Heart right ventricle (tissue), 16 donors: ENCODE measurements at regions not wholly inside any gene's neighbourhood (a gene's known extent, or its start where the extent isn't known, plus 50 kb on each side); places are given as distances from the start of the nearest gene placed in this dataset.

ENCODE experiments used
- ATAC-seq, 8 donors: fragments of 200-7000 bp; cut with Tn5 transposase; one replicate each; pipeline ENCODE4 v1.9.1; 2020; ENCODE audit warnings: mild to moderate bottlenecking in 8 of 8, moderate library complexity in 8 of 8, moderate number of reproducible peaks in 1 of 8
- DNase-seq, 2 donors: peaks; one replicate each; pipeline ENCODE4 v3.0.0-alpha.2; 2020
- H3K27ac ChIP-seq, 10 donors: fragments of 200-600 bp; sonication (generic) in 2 of 10; one replicate each; pipeline versions ENCODE4 v1.5.0 to v1.8.0; 2020 to 2022; ENCODE audit warnings: mild to moderate bottlenecking in 3 of 10
- H3K27me3 ChIP-seq, 7 donors: fragments of 200-600 bp; one replicate each; pipeline ENCODE4 v1.8.0; 2021 to 2022; ENCODE audit warnings: mild to moderate bottlenecking in 2 of 7
- H3K36me3 ChIP-seq, 9 donors: fragments of 200-600 bp; sonication (generic) in 1 of 9; one replicate each; pipeline versions ENCODE4 v1.5.0 to v1.8.0; 2020 to 2022; ENCODE audit warnings: mild to moderate bottlenecking in 2 of 9
- H3K4me1 ChIP-seq, 9 donors: fragments of 200-600 bp; sonication (generic) in 1 of 9; one replicate each; pipeline versions ENCODE4 v1.5.0 to v1.8.0; 2020 to 2022; ENCODE audit warnings: mild to moderate bottlenecking in 4 of 9
- H3K4me3 ChIP-seq, 10 donors: fragments of 200-600 bp; sonication (generic) in 2 of 10; one replicate each; pipeline versions ENCODE4 v1.5.0 to v1.8.0; 2020 to 2022; ENCODE audit warnings: mild to moderate bottlenecking in 7 of 10, moderate library complexity in 2 of 10
- H3K9me3 ChIP-seq, 11 donors: fragments of 200-600 bp in 10 of 11; sonication (generic) in 2 of 11; one replicate each; pipeline versions ENCODE4 v1.5.0 to v1.8.0; 2013 to 2022; ENCODE audit warnings: mild to moderate bottlenecking in 2 of 11, control low read depth in 1 of 11, moderate library complexity in 1 of 11
- CTCF ChIP-seq, 9 donors: fragments of 200-600 bp; sonication (generic) in 2 of 9; IDR thresholded peaks; one replicate each; pipeline versions ENCODE4 v1.5.0 to v1.8.0; 2021 to 2022; ENCODE audit warnings: antibody characterized with exemption in 9 of 9, mild to moderate bottlenecking in 5 of 9, moderate library complexity in 1 of 9
- WGBS, 2 donors: extraction: QIAGEN DNeasy Blood & Tissue Kit; methylation state at CpG; one replicate each; pipeline ENCODE4 v1.1.7; 2013; ENCODE audit warnings: inconsistent platforms in 1 of 2; 5-methylcytosine and 5-hydroxymethylcytosine counted together
- intact Hi-C, 10 donors: fragments of 100-400 bp; cut with DNase I; formaldehyde crosslinking; loops; one replicate each; pipeline versions ENCODE4 v1.11.1 to v1.14.2; 2022
- donor health status: Arrhythmogenic right ventricular cardiomyopathy.
- donor health status: ischemic (EF 13 %, LVEDD 7.1; RV severe dilation, severe dysfunction).
- donor health status: healthy with polysubstance abuse.
- donor health status: DM: no; HTN: yes; CAD: no.
- donor health status: DM: no; HTN: no; CAD: no.
- donor health status: ischemic (EF 25% LVEDD 6.9; RV normal size, moderate dysfunction).
- donor health status: ischemic (EF 25% LVEDD 5.7; RV mildly dilated, moderate dysfunction).
- donor health status: healthy.
- donor health status: DM: yes; HTN: yes; CAD: no.
- donor health status: Ischemic cardiomyopathy.
- donor health status: ischemic (EF 35%, LVEDD 5.7; RV mildly dilated, moderate dysfunction).
- donor health status: nonischemic (EF 11% LVEDD 7.7; RV severe dilation, severe dysfunction).
- donor health status: DM: yes; HTN: yes; CAD: no.
- donor health status: PGD.
- donor health status: ischemic (EF 29% LVEDD 5.4; RV normal size, mild dysfunction).
- donor health status: nonischemic (EF 23%, LVEDD 6.1; RV moderate dilation, normal function).

- no peaks in the 10 kb centered on the region for H3K27me3 ChIP-seq
- no peak for TF ChIP-seq CTCF (IDR thresholded peaks at IDR 0.05)
- H3K27ac ChIP-seq = no peak overlapping the region
- peaks cover 0 to 4% (median 0%) of the 10 kb centered on the region in 9 donors for H3K4me1 ChIP-seq
- no peak overlapping the region for H3K4me3 ChIP-seq
- intact Hi-C loops = no loop called here
- WGBS, 2 donors = 53 to 63% methylated on average over 4 of the region's 4 CpGs
- DNase-seq (no peak), ATAC-seq (no peak)
- H3K9me3 ChIP-seq = peaks cover 0 to 4% (median 0%) of the 10 kb centered on the region in 11 donors
- no peaks in the 10 kb centered on the region for H3K36me3 ChIP-seq
These were observed 61.2 kb upstream of the STX18 start for GRCh38 chr4:4603067-4603466.

- DNase-seq (no peak), ATAC-seq (no peak)
- no peak overlapping the region for H3K4me3 ChIP-seq
- no peak overlapping the region for H3K27ac ChIP-seq
- WGBS, 2 donors = 87 to 94% methylated on average over 2 of the region's 2 CpGs
- TF ChIP-seq CTCF (IDR thresholded peaks at IDR 0.05) = no peak
- H3K4me1 ChIP-seq = peaks cover 0 to 4% (median 0%) of the 10 kb centered on the region in 9 donors
- intact Hi-C loops = no loop called here
- peaks cover 0 to 4% (median 0%) of the 10 kb centered on the region in 11 donors for H3K9me3 ChIP-seq
- H3K27me3 ChIP-seq = no peaks in the 10 kb centered on the region
- no peaks in the 10 kb centered on the region for H3K36me3 ChIP-seq
These were observed 60.6 kb upstream of the STX18 start for GRCh38 chr4:4602468-4602867.

GRCh38 chr4:4601803-4602369, 60.0 kb upstream of the STX18 start:
- peaks cover 0 to 4% (median 0%) of the 10 kb centered on the region in 9 donors for H3K4me1 ChIP-seq
- intact Hi-C loops = no loop called here
- DNase-seq = no peak

GRCh38 chr4:4599481-4600275, 57.8 kb upstream of the STX18 start:
- 75 to 80% methylated on average over 8 of the region's 8 CpGs for WGBS, 2 donors
- ATAC-seq (no peak), DNase-seq (no peak)
- H3K27ac ChIP-seq = no peak overlapping the region
- H3K4me1 ChIP-seq = peaks cover 0 to 4% (median 0%) of the 10 kb centered on the region in 9 donors
- no peaks in the 10 kb centered on the region for H3K36me3 ChIP-seq
- no peak for TF ChIP-seq CTCF (IDR thresholded peaks at IDR 0.05)
- peaks cover 0 to 16% (median 8%) of the 10 kb centered on the region in 11 donors for H3K9me3 ChIP-seq
- intact Hi-C loops = no loop called here
- no peak overlapping the region for H3K4me3 ChIP-seq
- no peaks in the 10 kb centered on the region for H3K27me3 ChIP-seq

More at GRCh38 chr4:4601803-4602369, 60.0 kb upstream of the STX18 start:
- 81 to 86% methylated on average over 13 of the region's 13 CpGs for WGBS, 2 donors
- ATAC-seq = no peak
- H3K27ac ChIP-seq = no peak overlapping the region
- no peak overlapping the region for H3K4me3 ChIP-seq
- H3K36me3 ChIP-seq = no peaks in the 10 kb centered on the region
- no peak for TF ChIP-seq CTCF (IDR thresholded peaks at IDR 0.05)
- peaks cover 0 to 4% (median 0%) of the 10 kb centered on the region in 11 donors for H3K9me3 ChIP-seq
- H3K27me3 ChIP-seq = no peaks in the 10 kb centered on the region
